NOMO-1 treated with DMSO at 0.1 percent for 48 hours (cell line): ENCODE measurements at regions not wholly inside any gene's neighbourhood (a gene's known extent, or its start where the extent isn't known, plus 50 kb on each side); places are given as distances from the start of the nearest gene placed in this dataset.

Experiments
- DNase-seq: peaks from one replicate; lab custom pipeline; 2025; ENCODE audit not compliant: unreplicated experiment; lab: John Stamatoyannopoulos, UW

GRCh38 chr1:184889166-184889565 is 85.1 kb downstream of the NIBAN1 start:
- DNase-seq = no peak

DNA sequence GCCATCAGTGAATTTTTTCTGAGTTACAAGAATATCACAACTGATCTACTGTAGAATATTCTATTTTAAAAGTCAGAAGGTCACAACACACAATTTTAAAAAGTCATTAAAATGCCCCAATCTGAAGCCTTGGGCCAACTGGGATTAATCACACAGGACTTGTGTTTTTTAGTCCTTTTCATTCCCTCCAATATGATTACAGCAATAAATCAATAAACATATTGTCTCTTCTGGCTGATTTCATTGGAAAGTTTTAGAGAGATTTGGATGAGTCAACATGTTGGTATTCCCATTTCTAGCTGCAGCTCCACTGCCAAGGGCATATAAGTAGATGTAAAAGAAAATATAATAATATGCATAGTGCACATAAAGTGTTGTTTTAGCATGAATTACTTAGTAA is 85.8 kb downstream of the NIBAN1 start:
- no peak for DNase-seq

DNA sequence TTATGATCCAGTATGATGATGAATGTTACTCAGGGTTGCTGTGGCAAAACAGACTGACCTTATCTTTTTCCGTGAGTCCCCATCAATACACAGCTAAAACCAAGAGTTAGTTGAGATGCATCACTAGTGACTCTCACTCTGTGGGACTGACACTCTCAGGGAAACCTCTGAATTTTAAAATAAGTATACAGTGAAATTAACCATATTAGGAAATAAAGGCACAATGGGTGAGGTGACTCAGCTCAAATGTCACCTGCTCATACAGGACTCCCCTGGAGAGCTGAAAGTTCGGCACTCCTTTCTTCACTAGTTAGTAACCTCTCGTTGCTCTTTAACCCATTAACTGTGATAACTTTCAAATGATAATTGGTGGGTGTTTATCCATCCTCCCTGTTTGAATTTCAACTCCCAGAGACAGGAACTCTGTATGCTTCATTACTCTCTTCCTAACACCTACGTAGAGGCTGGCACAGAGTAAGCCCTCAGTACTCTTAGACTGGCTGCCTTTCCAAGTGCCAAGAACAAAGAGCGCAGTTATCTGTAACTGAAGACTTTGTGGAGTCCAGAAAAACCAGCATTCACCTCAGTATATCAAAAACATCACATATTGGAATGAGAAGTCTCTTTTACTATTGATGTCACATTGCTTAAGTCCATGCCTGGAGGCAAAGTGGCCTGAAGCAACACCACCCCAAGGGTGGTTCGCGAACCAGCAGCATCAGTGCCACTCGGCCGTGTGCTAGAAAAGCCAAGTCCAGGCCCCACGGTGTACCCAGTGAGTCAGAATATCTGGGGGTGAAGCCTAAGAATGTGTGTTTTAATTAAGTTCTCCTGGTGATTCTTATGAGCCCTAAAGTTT is 91.1 kb downstream of the NIBAN1 start:
- no peak for DNase-seq

DNA sequence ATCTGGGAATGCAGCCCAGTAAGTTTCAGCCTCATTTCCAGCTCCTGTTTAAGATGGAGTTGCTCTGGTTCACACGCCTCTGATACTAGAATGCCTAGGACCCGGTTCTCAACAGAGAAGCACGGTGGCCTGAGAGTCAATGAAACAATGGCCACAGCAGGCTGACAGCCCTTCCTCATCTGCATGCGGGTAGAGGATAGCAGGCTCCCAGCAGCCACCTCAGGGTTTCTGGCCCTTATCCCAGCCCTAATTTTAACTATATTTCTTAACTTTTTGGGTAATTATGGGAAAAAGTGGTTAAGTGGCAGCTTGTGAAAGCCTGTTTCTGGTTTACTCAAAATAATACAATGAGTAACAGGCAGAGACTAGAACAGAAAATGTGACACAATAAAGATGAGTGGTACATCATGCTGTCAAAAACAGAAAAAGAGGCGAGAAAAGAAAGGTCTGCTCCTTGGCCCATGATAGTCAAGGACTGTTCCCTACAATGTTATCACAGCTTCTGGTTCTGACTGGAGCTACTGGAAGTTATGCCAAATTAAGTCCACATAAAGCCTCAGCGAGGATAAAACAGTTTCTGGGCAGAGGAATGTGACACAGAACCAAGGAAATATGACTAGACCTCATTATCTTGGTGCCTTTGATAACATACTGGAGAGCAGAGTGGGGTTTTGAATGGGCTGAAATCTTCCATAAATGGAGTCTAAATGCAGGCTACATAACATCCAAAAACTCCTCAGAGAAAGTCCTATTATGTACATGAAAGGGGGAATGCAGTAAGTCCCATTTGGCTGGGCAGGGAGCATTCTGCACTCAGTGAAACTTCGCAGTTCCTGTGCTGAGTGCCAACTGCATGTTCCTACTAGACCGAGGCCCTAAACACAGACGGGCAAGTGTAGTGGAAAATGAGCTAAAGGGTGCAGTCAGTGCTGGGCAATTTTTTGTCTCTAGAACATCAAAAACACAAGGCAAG is 92.1 kb downstream of the NIBAN1 start:
- DNase-seq = peak; percentile 95

- no peak for DNase-seq
Observed at GRCh38 chr1:184879876-184880557, 94.3 kb downstream of the NIBAN1 start.

DNA sequence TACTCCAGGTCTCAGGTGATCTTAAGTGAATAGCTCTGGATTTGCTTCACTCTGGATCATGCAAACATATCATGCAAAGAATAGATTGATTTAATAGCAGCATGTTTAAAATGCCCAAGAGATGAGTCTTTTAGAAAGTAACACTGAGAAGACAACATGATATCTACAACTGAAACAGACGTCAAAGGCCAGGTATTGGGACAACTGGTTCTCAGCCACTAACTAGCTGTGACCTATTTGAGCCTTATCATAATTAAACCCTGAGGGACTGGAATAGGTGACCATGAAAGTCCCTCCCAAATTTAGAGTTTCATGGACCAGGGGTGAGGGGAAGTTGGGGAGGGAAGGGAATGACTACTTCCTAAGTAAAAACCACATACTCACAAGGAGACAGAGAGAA is 95.7 kb downstream of the NIBAN1 start:
- DNase-seq = no peak

DNA sequence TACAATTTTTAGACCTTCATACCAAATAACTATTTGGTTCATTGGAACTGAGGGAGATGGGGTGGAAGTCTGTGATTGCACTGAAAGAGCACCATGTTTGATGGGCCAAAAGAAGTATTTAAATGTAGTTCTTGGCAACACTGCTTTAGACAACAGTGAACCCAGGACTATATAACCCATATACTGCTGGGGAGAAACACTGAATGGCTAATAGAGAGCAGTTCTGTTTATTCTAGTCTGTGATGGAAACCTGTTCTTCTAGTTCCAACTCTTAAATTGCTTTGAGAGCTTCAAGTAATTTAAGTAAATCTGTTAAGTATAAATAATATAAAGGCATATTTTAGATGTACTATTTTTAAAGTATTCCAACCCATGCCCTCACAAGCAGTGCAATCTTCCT is 96.3 kb downstream of the NIBAN1 start:
- no peak for DNase-seq

DNA sequence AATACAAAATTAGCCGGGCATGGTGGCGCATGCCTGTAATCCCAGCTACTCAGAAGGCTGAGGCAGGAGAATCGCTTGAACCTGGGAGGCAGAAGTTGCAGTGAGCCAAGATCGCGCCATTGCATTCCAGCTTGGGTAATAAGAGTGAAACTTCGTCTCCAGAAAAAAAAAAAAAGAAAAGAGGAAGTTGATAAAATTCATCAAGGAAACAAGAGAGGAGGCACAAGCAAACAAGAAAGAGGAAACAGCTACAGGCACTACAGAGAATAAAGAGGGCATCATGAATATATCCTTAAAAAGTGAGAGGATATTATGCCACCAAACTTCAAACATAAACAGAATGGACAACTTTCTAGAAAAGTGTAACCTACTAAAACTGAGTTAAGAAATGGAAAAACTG is 98.3 kb downstream of the NIBAN1 start:
- peak; percentile 89 for DNase-seq

DNA sequence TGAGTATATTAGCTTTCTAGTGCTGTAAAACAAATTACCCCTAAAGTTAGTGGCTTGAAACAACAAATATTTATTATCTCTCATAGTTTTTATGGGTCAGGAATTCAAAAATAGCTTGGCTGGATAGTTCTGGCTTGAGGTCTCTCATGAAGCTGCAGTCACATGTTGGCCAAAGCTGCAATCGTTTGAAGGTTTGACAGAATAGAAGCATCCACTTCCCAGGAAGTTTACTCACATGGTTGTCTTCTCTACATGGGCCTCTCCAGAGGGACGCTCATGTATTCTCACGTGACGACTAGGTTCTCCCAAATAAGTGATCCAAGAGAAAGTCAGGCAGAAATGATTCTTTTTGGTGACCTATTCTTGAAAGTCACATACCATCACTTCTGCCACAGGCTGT is 99.1 kb downstream of the NIBAN1 start:
- no peak for DNase-seq

- DNase-seq = no peak
Observed at GRCh38 chr1:184870319-184870718, 104.0 kb downstream of the NIBAN1 start.

DNA sequence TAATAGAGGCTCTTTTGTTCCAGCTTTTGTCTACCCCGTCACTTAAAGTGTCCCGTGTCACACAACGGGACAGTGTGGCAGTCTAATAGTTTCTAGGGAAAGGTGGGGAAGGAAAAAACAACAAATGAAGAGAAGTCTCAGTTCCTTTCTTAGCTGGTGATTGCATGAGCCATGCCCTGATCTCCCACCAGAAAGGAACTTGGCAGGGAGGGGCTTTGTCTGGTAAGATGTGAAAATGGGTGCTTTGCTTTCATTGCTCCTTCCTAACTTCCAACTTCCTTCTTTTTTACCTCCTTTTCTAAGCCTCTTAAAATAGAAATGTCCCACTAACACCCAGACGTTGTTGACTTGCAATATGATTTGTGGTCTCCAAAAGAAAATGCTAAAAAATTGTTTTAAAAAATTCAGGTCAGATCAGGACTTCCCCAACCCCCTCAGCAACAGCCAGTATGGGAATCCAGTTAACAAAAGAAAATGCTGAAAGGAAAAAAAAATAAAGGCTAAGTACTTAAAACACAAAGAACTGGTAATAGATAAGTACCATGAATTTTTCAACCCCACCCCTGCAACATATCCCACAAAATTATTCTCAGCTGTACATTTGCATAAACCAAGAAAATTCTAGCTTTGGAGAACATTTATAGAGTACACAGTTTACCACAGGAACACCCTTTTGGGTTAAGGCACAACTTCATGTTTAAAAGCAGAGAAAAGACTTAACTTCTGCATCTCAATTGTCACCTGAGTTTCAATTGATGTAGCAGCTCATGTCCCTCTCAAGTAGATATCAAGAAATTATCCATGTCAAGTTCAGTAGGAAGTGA is 106.2 kb downstream of the NIBAN1 start:
- peak; percentile 15 for DNase-seq

- peak; percentile 91 for DNase-seq
Observed at GRCh38 chr1:184866991-184867788, 107.1 kb downstream of the NIBAN1 start.

GRCh38 chr1:184866586-184866985 is 107.7 kb downstream of the NIBAN1 start:
- DNase-seq = no peak

GRCh38 chr1:184865831-184866230 is 108.5 kb downstream of the NIBAN1 start:
- no peak for DNase-seq

DNA sequence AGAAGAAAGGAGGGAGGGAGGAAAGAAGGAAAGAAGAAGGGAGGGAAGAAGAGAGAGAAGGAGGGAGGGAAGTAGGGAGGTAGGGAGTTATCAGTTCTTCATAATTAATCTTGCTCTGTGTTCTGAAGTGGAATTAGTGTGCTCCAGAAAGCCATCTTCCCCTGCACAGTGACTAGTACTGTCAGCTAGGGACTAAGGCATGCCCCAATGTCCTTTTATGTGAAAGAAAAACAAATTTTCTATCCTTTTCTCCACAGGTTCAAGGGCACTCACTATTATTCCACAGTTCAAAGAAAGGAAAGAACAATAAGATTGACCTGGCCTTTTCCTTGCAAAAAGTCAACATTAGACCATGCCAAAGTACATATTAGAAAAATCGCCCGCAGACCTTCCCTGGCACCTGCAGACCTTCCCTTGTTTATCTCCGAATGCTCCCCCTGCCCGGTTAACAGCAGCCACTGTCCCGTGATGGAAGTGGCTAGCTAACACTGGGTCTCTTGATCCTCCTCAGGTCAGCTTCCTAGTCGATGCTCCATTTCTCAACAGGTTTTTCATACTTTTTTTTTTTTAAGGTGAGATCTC is 107.2 kb upstream of the EDEM3 start:
- DNase-seq = no peak

DNA sequence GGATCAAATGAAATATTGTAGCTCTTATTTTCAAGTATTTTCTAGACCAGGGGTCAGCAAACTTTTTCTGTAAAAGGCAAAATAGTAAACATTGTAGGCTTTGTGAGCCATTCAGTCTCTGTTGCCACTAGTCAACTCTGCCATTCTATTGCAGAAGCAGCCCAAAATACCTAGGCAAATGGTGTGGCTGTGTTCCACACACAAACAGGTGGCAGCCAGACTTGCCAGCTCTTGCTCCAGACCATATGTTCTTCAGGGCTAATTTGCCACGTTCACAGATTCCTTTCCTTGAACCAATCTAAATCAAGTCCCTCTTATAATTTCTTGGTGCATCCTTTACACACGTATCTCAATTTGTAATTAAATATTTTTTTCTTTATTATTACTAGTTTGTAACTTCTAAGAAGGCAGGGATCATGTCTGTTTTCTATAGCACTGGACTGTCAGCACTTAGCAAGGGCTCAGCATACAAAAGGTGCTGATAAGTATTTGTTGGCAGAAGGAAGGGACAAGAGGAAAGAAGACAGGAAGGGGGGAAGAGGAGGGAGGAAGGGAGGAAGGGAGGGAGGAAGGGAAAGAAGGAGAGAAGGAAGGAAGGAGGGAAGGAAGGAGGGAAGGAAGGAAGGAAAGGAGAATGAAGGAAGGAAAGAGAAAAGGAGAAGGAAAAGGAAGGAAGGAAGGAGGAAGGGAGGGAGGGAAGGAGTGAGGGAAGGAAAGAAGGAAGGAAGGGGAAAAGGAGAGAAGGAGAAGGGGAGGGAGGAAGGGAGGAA is 106.5 kb upstream of the EDEM3 start:
- DNase-seq = no peak

DNA sequence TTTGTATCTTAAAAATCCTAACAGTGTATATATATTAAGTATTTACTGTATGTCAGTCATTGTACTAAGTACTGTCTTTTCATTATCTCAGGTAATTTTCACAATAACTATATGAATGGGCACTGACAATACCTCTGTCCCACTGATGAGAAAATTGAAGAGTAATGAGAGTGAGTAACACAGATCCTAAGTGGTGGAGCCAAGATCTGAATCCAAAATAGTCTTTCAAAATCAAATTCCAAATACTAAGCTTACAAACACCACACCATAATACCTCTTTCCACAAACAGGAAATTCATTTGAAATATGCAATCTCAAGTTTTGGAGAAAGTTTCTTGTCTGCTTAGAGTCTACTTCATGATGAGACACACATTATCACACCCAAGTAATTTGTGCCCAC is 105.9 kb upstream of the EDEM3 start:
- no peak for DNase-seq

- no peak for DNase-seq
Observed at GRCh38 chr1:184859381-184860105, 104.9 kb upstream of the EDEM3 start.
